ENCODE measurements at regions not wholly inside any gene's neighbourhood (a gene's known extent, or its start where the extent isn't known, plus 50 kb on each side); places are given as distances from the start of the nearest gene placed in this dataset.

GRCh38 chr12:22967171-22967570 lies 342.2 kb downstream of the ETNK1 start:
- no peak overlapping the region for H3K27ac ChIP-seq (ENCODE audit: insufficient read length, low read depth, low read length)
- Mint-ChIP-seq H3K4me3 (no peak overlapping the region), H3K4me1 (peaks cover 23 to 25% of the 10 kb centered on the region in 2 experiments), H3K27me3 (ENCODE audit: low read depth) (no peaks in the 10 kb centered on the region), H3K9me3 (no peaks in the 10 kb centered on the region), H3K36me3 (ENCODE audit: insufficient read depth in 1 of 3, low read depth in 3 of 3) (no peaks in the 10 kb centered on the region), H3K27ac (no peak overlapping the region)
- no peaks in the 10 kb centered on the region for H3K79me1 ChIP-seq (ENCODE audit: insufficient read depth, low read depth, low read length, poor library complexity, severe bottlenecking)
- H3K79me2 ChIP-seq (ENCODE audit: insufficient read depth, low read length): no peaks in the 10 kb centered on the region
- no peak overlapping the region for H3K14ac ChIP-seq (ENCODE audit: insufficient read depth, low read length)
- H2BK15ac ChIP-seq (ENCODE audit: low read depth, low read length): no peak overlapping the region
- no peak overlapping the region for H4K91ac ChIP-seq (ENCODE audit: insufficient read length, low read depth, low read length)
- H2AFZ ChIP-seq (ENCODE audit: low read length): no peak overlapping the region
- no peak overlapping the region for H3K9ac ChIP-seq (ENCODE audit: extremely low read depth, insufficient read length, low read length)
- no peak overlapping the region for H2BK12ac ChIP-seq (ENCODE audit: insufficient read length, low read depth, low read length)
- no peak overlapping the region for H2BK20ac ChIP-seq (ENCODE audit: low read depth, low read length, poor library complexity, severe bottlenecking)
- no peak overlapping the region for H4K8ac ChIP-seq (replicated peaks; ENCODE audit: insufficient read length, low read depth, low read length)
- H2BK120ac ChIP-seq (ENCODE audit: low read depth, low read length, poor library complexity, severe bottlenecking): no peak overlapping the region
- H3K56ac ChIP-seq (ENCODE audit: insufficient read length, low read depth, low read length): no peak overlapping the region
- no peaks in the 10 kb centered on the region for H3K27me3 ChIP-seq (ENCODE audit: insufficient read depth, low read length)
- no peaks in the 10 kb centered on the region for H3K9me3 ChIP-seq (ENCODE audit: control insufficient read depth, low read depth, low read length)
- H3K4me2 ChIP-seq (ENCODE audit: insufficient read depth, insufficient read length, low read length): no peak overlapping the region
- no peak overlapping the region for H2AK5ac ChIP-seq (ENCODE audit: insufficient read length, low read length)
- no peak overlapping the region for H3K4ac ChIP-seq (ENCODE audit: low read depth, low read length)
- H3K4me1 ChIP-seq (ENCODE audit: insufficient read depth, low read length): no peaks in the 10 kb centered on the region; the same call in 1 of the 2 replicates
- TF ChIP-seq CTCF (conservative IDR thresholded peaks at IDR 0.05): no peak
- H3K23me2 ChIP-seq (ENCODE audit: insufficient read length, low read depth, low read length, poor library complexity, severe bottlenecking): no peaks in the 10 kb centered on the region
- H3K23ac ChIP-seq (ENCODE audit: insufficient read length, low read depth, low read length): no peak overlapping the region
- no peak overlapping the region for H3K18ac ChIP-seq (ENCODE audit: insufficient read length, low read depth, low read length)
- no peak overlapping the region for H3T11ph ChIP-seq (ENCODE audit: low read length)
- no peak overlapping the region for H4K5ac ChIP-seq (ENCODE audit: insufficient read length, low read depth, low read length)
- H2BK5ac ChIP-seq (ENCODE audit: insufficient read length, low read length): no peak overlapping the region
- no peak for DNase-seq
- H4K20me1 ChIP-seq (ENCODE audit: control insufficient read depth, insufficient read depth, insufficient read length): no peaks in the 10 kb centered on the region
